ENCODE measurements at regions not wholly inside any gene's neighbourhood (a gene's known extent, or its start where the extent isn't known, plus 50 kb on each side); places are given as distances from the start of the nearest gene placed in this dataset.

DNA sequence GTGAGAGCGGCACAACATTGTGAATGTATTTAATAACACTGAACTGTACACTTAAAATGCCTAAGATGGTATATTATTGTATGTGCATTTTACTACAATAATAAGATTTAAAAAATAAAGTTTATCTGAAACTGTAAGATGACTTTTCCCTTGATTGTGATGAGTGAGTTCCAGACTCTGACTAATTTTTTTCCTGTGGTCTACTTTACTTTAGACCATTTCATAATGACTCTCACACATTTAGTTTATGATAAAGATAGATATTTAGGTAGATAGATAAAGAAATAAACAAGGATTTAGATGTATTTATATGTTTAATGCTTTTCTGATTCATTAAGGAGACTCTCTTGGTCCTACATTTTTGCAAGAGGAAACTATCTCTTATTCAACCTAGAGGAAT lies 835.9 kb upstream of the SORCS1 start:
- TF ChIP-seq EZH2phosphoT487 (IDR thresholded peaks at IDR 0.05; ENCODE audit: borderline replicate concordance, low read depth, low read length): no peak
- TF ChIP-seq, protein P1, sequence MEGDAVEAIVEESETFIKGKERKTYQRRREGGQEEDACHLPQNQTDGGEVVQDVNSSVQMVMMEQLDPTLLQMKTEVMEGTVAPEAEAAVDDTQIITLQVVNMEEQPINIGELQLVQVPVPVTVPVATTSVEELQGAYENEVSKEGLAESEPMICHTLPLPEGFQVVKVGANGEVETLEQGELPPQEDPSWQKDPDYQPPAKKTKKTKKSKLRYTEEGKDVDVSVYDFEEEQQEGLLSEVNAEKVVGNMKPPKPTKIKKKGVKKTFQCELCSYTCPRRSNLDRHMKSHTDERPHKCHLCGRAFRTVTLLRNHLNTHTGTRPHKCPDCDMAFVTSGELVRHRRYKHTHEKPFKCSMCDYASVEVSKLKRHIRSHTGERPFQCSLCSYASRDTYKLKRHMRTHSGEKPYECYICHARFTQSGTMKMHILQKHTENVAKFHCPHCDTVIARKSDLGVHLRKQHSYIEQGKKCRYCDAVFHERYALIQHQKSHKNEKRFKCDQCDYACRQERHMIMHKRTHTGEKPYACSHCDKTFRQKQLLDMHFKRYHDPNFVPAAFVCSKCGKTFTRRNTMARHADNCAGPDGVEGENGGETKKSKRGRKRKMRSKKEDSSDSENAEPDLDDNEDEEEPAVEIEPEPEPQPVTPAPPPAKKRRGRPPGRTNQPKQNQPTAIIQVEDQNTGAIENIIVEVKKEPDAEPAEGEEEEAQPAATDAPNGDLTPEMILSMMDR (conservative IDR thresholded peaks at IDR 0.05; ENCODE audit: low read length): no peak

Measured in OCI-LY7 (cell line).